PC-3 (cell line): ENCODE measurements at regions not wholly inside any gene's neighbourhood (a gene's known extent, or its start where the extent isn't known, plus 50 kb on each side); places are given as distances from the start of the nearest gene placed in this dataset.

ENCODE experiments used
- ATAC-seq: fragments of 200-7000 bp; cut with Tn5 transposase; 2 replicates; pipeline ENCODE4 v1.9.1; 2020; ENCODE audit warnings: mild to moderate bottlenecking, moderate library complexity
- BruUV-seq: library from RNA; stranded (reverse); fragments of 400-500 nt; replicated peaks from 2 replicates; lab custom pipeline; 2021; lab: Mats Ljungman, UMichigan
- CTCF ChIA-PET: fragments of 300-600 bp; sonication (Branson Sonifier 250); formaldehyde crosslinking; loops from one replicate; lab custom pipeline; 2022; ENCODE audit warnings: antibody characterized with exemption; lab: Charles Lee
- POLR2A ChIA-PET: fragments of 300-600 bp; sonication (Branson Sonifier 250); formaldehyde crosslinking; loops from one replicate; lab custom pipeline; 2022; ENCODE audit warnings: antibody characterized with exemption; ENCODE audit not compliant: unreplicated experiment; lab: Charles Lee
- DNase-seq: peaks from one replicate; pipeline ENCODE4 v3.0.0-alpha.2; 2015
- H2AFZ ChIP-seq: fragments of 300-600 bp; sonication (generic); 2 replicates; pipeline ENCODE4 v1.6.0; 2016; ENCODE audit warnings: antibody characterized with exemption, low read length
- H3F3A ChIP-seq: fragments of 300-600 bp; sonication (generic); one replicate; pipeline ENCODE4 v1.6.0; 2017; ENCODE audit warnings: antibody characterized with exemption, low read length, control low read depth, mild to moderate bottlenecking; ENCODE audit not compliant: unreplicated experiment
- H3K27ac ChIP-seq: fragments of 300-600 bp; sonication (generic); 2 replicates; pipeline ENCODE4 v1.5.1; 2016; ENCODE audit warnings: mild to moderate bottlenecking, low read length
- H3K27me3 ChIP-seq: fragments of 300-600 bp; sonication (generic); 2 replicates; pipeline ENCODE4 v1.6.1; 2016; ENCODE audit warnings: low read length, mixed read lengths
- H3K36me3 ChIP-seq: fragments of 300-600 bp; sonication (generic); 2 replicates; pipeline ENCODE4 v1.6.1; 2016; ENCODE audit warnings: low read depth, mixed run types, low read length, mixed read lengths
- H3K4me1 ChIP-seq: fragments of 300-600 bp; sonication (generic); 2 replicates; pipeline ENCODE4 v1.5.1; 2016; ENCODE audit warnings: low read length; ENCODE audit not compliant: insufficient read depth
- H3K4me2 ChIP-seq: fragments of 300-600 bp; sonication (generic); 2 replicates; pipeline ENCODE4 v1.6.0; 2016; ENCODE audit warnings: low read length
- H3K4me3 ChIP-seq: fragments of 300-600 bp; sonication (generic); 2 replicates; pipeline ENCODE4 v1.5.1; 2016; ENCODE audit warnings: mild to moderate bottlenecking, low read length, mixed read lengths
- H3K79me2 ChIP-seq: fragments of 300-600 bp; sonication (generic); 2 replicates; pipeline ENCODE4 v1.6.1; 2017; ENCODE audit warnings: low read length, mixed read lengths
- H3K9ac ChIP-seq: fragments of 300-600 bp; sonication (generic); 2 replicates; pipeline ENCODE4 v1.6.0; 2016; ENCODE audit warnings: mild to moderate bottlenecking, low read length
- H3K9me2 ChIP-seq: fragments of 300-600 bp; sonication (generic); replicated peaks from 2 replicates; pipeline ENCODE4 v1.6.1; 2016; ENCODE audit warnings: mixed run types, low read length, mixed read lengths
- H3K9me3 ChIP-seq: fragments of 300-600 bp; sonication (generic); 2 replicates; pipeline ENCODE4 v1.6.1; 2016; ENCODE audit warnings: low read length, mixed read lengths
- H4K20me1 ChIP-seq: fragments of 300-600 bp; sonication (generic); 2 replicates; pipeline ENCODE4 v1.6.1; 2016; ENCODE audit warnings: low read length, mixed read lengths
- CTCF ChIP-seq: fragments of 300-600 bp; sonication (generic); conservative IDR thresholded peaks from 2 replicates; pipeline ENCODE4 v1.5.1; 2017; ENCODE audit warnings: antibody characterized with exemption, low read depth, mild to moderate bottlenecking, low read length
- EZH2 ChIP-seq: fragments of 300-600 bp; sonication (generic); IDR thresholded peaks from one replicate; pipeline ENCODE4 v1.6.1; 2017; ENCODE audit warnings: antibody characterized with exemption, mild to moderate bottlenecking, low read length; ENCODE audit not compliant: unreplicated experiment
- EZH2phosphoT487 ChIP-seq: fragments of 300-600 bp; sonication (generic); IDR thresholded peaks from 2 replicates; pipeline ENCODE4 v1.6.1; 2018; ENCODE audit warnings: mild to moderate bottlenecking, antibody characterized with exemption, low read length, borderline replicate concordance
- intact Hi-C: fragments of 100-400 bp; cut with micrococcal nuclease; formaldehyde crosslinking; loops from 2 replicates; pipeline ENCODE4 v1.9.0; 2023

GRCh38 chr11:37026741-37027140 is 428.7 kb upstream of the RAG2 start:
- ChIA-PET CTCF (no interaction called here), POLR2A (no interaction called here)
- H2AFZ ChIP-seq, result no peak overlapping the region
- no peaks in the 10 kb centered on the region for H3F3A ChIP-seq
- intact Hi-C loops, result no loop called here
- H4K20me1 ChIP-seq, result no peaks in the 10 kb centered on the region
- H3K4me3 ChIP-seq, result no peak overlapping the region
- BruUV-seq, result no TSS peak
- TF ChIP-seq EZH2phosphoT487 (no peak), EZH2 (no peak), CTCF (no peak)
- no peaks in the 10 kb centered on the region for H3K4me1 ChIP-seq
- H3K27me3 ChIP-seq, result 0 out of 2 replicates have a peak, but pooled peaks cover 4% of the 10 kb centered on the region
- H3K79me2 ChIP-seq, result no peaks in the 10 kb centered on the region
- no peaks in the 10 kb centered on the region for H3K36me3 ChIP-seq
- no peaks in the 10 kb centered on the region for H3K9me2 ChIP-seq
- ATAC-seq (no peak), DNase-seq (no peak)
- H3K4me2 ChIP-seq, result no peak overlapping the region
- no peak overlapping the region for H3K27ac ChIP-seq
- H3K9me3 ChIP-seq, result no peaks in the 10 kb centered on the region
- no peak overlapping the region for H3K9ac ChIP-seq

GRCh38 chr11:37026326-37026725 is 428.3 kb upstream of the RAG2 start:
- Histone ChIP-seq H3K4me3 (no peak overlapping the region), H3K9me2 (no peaks in the 10 kb centered on the region), H3K4me2 (no peak overlapping the region), H3K9me3 (no peaks in the 10 kb centered on the region), H3K4me1 (no peaks in the 10 kb centered on the region), H2AFZ (no peak overlapping the region), H3K36me3 (no peaks in the 10 kb centered on the region), H3F3A (no peaks in the 10 kb centered on the region), H3K27ac (no peak overlapping the region), H3K27me3 (0 out of 2 replicates have a peak, but pooled peaks cover 4% of the 10 kb centered on the region), H4K20me1 (no peaks in the 10 kb centered on the region), H3K79me2 (no peaks in the 10 kb centered on the region), H3K9ac (no peak overlapping the region)
- ChIA-PET CTCF (no interaction called here), POLR2A (no interaction called here)
- DNase-seq (no peak), ATAC-seq (no peak)
- TF ChIP-seq CTCF, result no peak
- no peak for TF ChIP-seq EZH2
- no peak for TF ChIP-seq EZH2phosphoT487
- intact Hi-C loops, result no loop called here
- no TSS peak for BruUV-seq

- no peak overlapping the region for H2AFZ ChIP-seq
- no TSS peak for BruUV-seq
- intact Hi-C loops, result no loop called here
- POLR2A ChIA-PET, result no interaction called here
- H3K36me3 ChIP-seq, result no peaks in the 10 kb centered on the region
- H3K4me3 ChIP-seq, result no peak overlapping the region
- CTCF ChIA-PET, result no interaction called here
- no peaks in the 10 kb centered on the region for H3K27me3 ChIP-seq
- H3F3A ChIP-seq, result no peaks in the 10 kb centered on the region
- no peaks in the 10 kb centered on the region for H3K79me2 ChIP-seq
- no peak overlapping the region for H3K4me2 ChIP-seq
- H3K9me3 ChIP-seq, result no peaks in the 10 kb centered on the region
- DNase-seq (no peak), ATAC-seq (no peak)
- no peak overlapping the region for H3K27ac ChIP-seq
- no peaks in the 10 kb centered on the region for H4K20me1 ChIP-seq
- no peaks in the 10 kb centered on the region for H3K9me2 ChIP-seq
- H3K9ac ChIP-seq, result no peak overlapping the region
- TF ChIP-seq EZH2phosphoT487, result no peak
- no peak for TF ChIP-seq EZH2
- TF ChIP-seq CTCF, result no peak
- no peaks in the 10 kb centered on the region for H3K4me1 ChIP-seq
Observed at GRCh38 chr11:37006563-37006962, 408.5 kb upstream of the RAG2 start.
